ENCODE measurements at regions not wholly inside any gene's neighbourhood (a gene's known extent, or its start where the extent isn't known, plus 50 kb on each side); places are given as distances from the start of the nearest gene placed in this dataset.

DNA sequence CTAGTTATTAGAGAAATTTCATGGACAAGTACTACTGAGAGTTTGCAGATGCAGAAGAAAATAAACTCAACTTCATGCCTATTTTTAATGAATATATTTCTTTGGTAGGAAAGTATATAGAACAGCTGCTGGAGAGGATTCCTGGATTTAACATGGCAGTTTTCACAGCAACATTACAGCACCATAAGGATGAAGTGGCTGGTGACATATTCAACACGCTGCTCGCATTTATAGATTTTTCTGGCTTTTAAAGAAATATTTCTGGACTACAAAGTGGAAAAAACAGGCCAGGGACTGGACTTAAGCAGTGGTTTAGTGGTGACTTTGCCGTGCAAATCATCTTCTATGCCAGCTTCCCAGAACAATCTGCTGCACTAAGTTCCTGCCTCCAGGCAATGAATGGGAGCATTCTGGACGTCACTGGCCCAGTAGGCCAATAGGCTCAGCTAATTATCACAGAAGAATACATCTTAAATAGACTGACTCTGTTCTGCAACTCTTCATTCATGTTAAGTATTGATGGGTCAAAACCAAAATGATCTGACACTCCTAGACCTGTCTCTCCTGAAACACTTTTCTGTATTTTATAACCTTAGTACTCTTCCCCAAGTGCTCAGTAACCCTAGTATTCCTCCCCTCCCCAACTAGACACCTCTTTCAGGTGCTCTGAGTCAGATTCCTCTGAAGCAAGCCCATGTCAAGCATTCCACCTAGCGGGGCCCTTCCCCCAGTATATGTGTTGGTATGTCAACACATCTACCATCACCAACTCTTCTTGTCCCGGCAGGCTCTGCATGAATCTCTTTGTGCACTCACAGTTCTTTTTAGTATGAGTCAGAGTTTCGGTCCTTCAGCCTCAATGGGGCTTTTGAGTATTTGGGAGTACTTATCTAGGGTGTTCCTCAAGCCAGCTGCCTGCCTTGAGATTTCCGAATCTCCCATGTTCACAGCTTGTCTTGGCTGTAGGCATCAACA, 625.5 kb downstream of the CHSY3 start:
- TF ChIP-seq, protein P1, sequence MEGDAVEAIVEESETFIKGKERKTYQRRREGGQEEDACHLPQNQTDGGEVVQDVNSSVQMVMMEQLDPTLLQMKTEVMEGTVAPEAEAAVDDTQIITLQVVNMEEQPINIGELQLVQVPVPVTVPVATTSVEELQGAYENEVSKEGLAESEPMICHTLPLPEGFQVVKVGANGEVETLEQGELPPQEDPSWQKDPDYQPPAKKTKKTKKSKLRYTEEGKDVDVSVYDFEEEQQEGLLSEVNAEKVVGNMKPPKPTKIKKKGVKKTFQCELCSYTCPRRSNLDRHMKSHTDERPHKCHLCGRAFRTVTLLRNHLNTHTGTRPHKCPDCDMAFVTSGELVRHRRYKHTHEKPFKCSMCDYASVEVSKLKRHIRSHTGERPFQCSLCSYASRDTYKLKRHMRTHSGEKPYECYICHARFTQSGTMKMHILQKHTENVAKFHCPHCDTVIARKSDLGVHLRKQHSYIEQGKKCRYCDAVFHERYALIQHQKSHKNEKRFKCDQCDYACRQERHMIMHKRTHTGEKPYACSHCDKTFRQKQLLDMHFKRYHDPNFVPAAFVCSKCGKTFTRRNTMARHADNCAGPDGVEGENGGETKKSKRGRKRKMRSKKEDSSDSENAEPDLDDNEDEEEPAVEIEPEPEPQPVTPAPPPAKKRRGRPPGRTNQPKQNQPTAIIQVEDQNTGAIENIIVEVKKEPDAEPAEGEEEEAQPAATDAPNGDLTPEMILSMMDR (IDR thresholded peaks at IDR 0.05; ENCODE audit: low read depth, low read length), result no peak
- no peak for TF ChIP-seq MYC (IDR thresholded peaks at IDR 0.05; ENCODE audit: low read depth, low read length)
- TF ChIP-seq POLR2A (IDR thresholded peaks at IDR 0.05; ENCODE audit: extremely low read depth, insufficient read length), result no peak
- TF ChIP-seq, protein P2, sequence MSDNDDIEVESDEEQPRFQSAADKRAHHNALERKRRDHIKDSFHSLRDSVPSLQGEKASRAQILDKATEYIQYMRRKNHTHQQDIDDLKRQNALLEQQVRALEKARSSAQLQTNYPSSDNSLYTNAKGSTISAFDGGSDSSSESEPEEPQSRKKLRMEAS (IDR thresholded peaks at IDR 0.05; ENCODE audit: low read depth, low read length), result no peak
